CD4-positive, CD25-positive, alpha-beta regulatory T cell (primary cell): ENCODE measurements at regions not wholly inside any gene's neighbourhood (a gene's known extent, or its start where the extent isn't known, plus 50 kb on each side); places are given as distances from the start of the nearest gene placed in this dataset.

Experiments used
- ATAC-seq, 2 donors: fragments of 150-1000 bp; cut with Tn5 transposase; one replicate each; pipeline ENCODE4 v1.10.0; 2021; ENCODE audit warnings: low read depth in 2 of 2, moderate number of reproducible peaks in 2 of 2, moderate library complexity in 1 of 2
- DNase-seq, 3 donors: peaks; one replicate each; pipeline versions ENCODE4 v3.0.0 to v3.0.0-alpha.2; 2012 to 2022; ENCODE audit warnings: mixed read lengths in 1 of 3
- H3K27ac ChIP-seq: one replicate; pipeline ENCODE4 v1.7.0; 2013; ENCODE audit warnings: mild to moderate bottlenecking, low read length; ENCODE audit not compliant: insufficient read depth, poor library complexity, severe bottlenecking
- H3K27me3 ChIP-seq: one replicate; pipeline ENCODE4 v1.7.0; 2013; ENCODE audit warnings: low read length; ENCODE audit not compliant: control insufficient read depth, insufficient read depth
- H3K36me3 ChIP-seq: one replicate; pipeline ENCODE4 v1.7.0; 2013; ENCODE audit warnings: mild to moderate bottlenecking, low read length, moderate library complexity; ENCODE audit not compliant: control insufficient read depth, insufficient read depth
- H3K4me1 ChIP-seq: 2 replicates; pipeline ENCODE4 v1.7.0; 2013; ENCODE audit warnings: mild to moderate bottlenecking, low read length; ENCODE audit not compliant: insufficient read depth, control insufficient read depth, poor library complexity, severe bottlenecking
- H3K4me3 ChIP-seq: one replicate; pipeline ENCODE4 v1.7.0; 2013; ENCODE audit warnings: low read depth, mild to moderate bottlenecking, low read length, moderate library complexity
- H3K9me3 ChIP-seq, 2 experiments: 1 replicate in 1 of 2; 2 replicates in 1 of 2; pipeline ENCODE4 v1.7.0; 2013; ENCODE audit warnings: low read length in 2 of 2, mild to moderate bottlenecking in 1 of 2, moderate library complexity in 1 of 2; ENCODE audit not compliant: control insufficient read depth in 2 of 2
- H3K27ac Mint-ChIP-seq, 3 donors: one replicate each; pipeline ENCODE4 v1.8.0; 2020 to 2022; ENCODE audit warnings: mild to moderate bottlenecking in 3 of 3, mixed read lengths in 3 of 3, moderate library complexity in 2 of 3
- H3K27me3 Mint-ChIP-seq: one replicate; pipeline ENCODE4 v1.8.0; 2022; ENCODE audit warnings: mild to moderate bottlenecking, mixed read lengths
- H3K36me3 Mint-ChIP-seq: one replicate; pipeline ENCODE4 v1.8.0; 2020; ENCODE audit warnings: mixed read lengths
- H3K4me1 Mint-ChIP-seq, 4 donors: one replicate each; pipeline ENCODE4 v1.8.0; 2020 to 2022; ENCODE audit warnings: mixed read lengths in 4 of 4, mild to moderate bottlenecking in 1 of 4
- H3K4me3 Mint-ChIP-seq, 4 donors: one replicate each; pipeline ENCODE4 v1.8.0; 2020 to 2022; ENCODE audit warnings: mild to moderate bottlenecking in 4 of 4, mixed read lengths in 4 of 4, moderate library complexity in 3 of 4
- H3K9me3 Mint-ChIP-seq, 7 donors: one replicate each; pipeline ENCODE4 v1.8.0; 2020 to 2022; ENCODE audit warnings: mixed read lengths in 7 of 7, mild to moderate bottlenecking in 3 of 7, moderate library complexity in 2 of 7

DNA sequence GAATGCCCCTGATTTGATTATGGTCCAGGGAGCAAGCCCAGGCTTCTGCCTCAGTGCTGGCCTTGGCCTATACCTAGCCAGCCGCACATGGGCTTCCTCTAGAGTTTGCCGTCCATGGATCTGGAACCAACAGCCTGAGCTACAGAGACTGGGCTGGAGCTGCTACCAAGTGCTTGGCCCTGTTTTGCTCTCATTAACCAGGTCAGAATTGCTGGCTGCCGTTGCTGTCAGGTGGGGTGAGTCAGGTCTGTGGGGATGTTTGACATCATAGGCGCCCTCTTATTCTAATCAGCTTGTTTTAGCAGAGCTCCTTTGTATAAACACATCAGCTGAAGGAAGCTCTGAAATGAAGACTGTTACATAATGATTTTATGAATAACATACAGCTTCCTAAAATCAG, 83.1 kb upstream of the PHACTR2 start:
- Mint-ChIP-seq H3K36me3 (peaks cover 6% of the 10 kb centered on the region), H3K9me3 (no peaks in the 10 kb centered on the region), H3K4me3 (no peak overlapping the region), H3K27me3 (no peaks in the 10 kb centered on the region), H3K27ac (peak overlapping the region; percentile 62 to 82 (median 74)), H3K4me1 (peaks cover 29 to 58% (median 40%) of the 10 kb centered on the region in 4 donors)
- ATAC-seq (peak; percentile 87 to 92), DNase-seq (peak; percentile 2 to 43 (median 38))
- H3K36me3 ChIP-seq: no peaks in the 10 kb centered on the region
- no peaks in the 10 kb centered on the region for H3K9me3 ChIP-seq
- no peaks in the 10 kb centered on the region for H3K27me3 ChIP-seq
- peak overlapping the region; percentile 55 for H3K27ac ChIP-seq
- no peak overlapping the region for H3K4me3 ChIP-seq
- peaks cover 20% of the 10 kb centered on the region for H3K4me1 ChIP-seq

DNA sequence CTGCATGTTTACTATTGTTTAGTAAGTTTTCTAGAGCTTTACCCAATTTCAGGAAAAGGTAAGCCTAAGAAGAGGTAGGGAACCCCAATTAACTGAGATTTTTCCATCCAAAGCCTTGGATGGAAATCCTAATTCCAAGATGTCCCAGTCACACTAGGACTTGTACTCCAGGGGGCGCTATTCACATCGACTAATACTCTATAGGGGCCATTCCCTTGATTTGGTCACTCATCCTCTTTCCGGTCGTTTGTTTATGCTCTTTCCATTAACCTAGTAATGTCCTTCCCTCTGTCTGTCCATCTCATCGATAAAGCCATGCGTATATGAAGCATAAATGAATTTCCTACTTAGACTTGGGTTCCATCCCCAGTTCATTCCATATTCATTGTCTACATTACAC, 80.8 kb upstream of the FUCA2 start:
- no peak for ATAC-seq
- no peaks in the 10 kb centered on the region for H3K27me3 ChIP-seq
- Mint-ChIP-seq H3K27me3 (no peaks in the 10 kb centered on the region), H3K9me3 (no peaks in the 10 kb centered on the region), H3K4me3 (no peak overlapping the region), H3K27ac (no peak overlapping the region), H3K4me1 (peaks cover 19 to 45% (median 24%) of the 10 kb centered on the region in 4 donors), H3K36me3 (peaks cover 13% of the 10 kb centered on the region)
- H3K27ac ChIP-seq: no peak overlapping the region
- no peaks in the 10 kb centered on the region for H3K9me3 ChIP-seq
- H3K4me3 ChIP-seq: no peak overlapping the region
- DNase-seq: no peak
- peaks cover 3% of the 10 kb centered on the region for H3K4me1 ChIP-seq
- peaks cover under 1% of the 10 kb centered on the region for H3K36me3 ChIP-seq

DNA sequence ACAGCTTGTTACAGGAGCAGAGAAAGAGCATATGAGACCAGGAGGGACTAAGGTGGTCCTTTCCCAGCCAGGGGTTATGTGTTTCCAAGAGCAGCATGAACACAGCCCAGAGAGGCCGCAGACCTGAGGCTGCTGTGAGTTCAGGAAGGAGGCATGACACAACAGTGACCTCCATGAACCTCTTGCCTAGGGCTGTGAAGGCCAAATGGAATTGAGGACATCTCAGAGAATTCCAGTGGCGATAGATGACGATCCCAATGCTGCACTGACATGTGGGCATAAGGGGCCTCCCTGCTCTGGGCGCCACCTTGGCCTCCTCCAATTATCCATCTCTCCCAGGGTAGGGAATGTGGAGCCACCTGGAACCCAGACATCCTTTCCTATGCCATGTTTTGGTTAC, 79.9 kb upstream of the FUCA2 start:
- no peaks in the 10 kb centered on the region for H3K9me3 Mint-ChIP-seq
- Histone ChIP-seq H3K9me3 (no peaks in the 10 kb centered on the region), H3K27ac (no peak overlapping the region), H3K36me3 (peaks cover 2% of the 10 kb centered on the region), H3K27me3 (no peaks in the 10 kb centered on the region), H3K4me3 (no peak overlapping the region), H3K4me1 (peaks cover 3% of the 10 kb centered on the region)
- H3K4me3 Mint-ChIP-seq: no peak overlapping the region
- no peaks in the 10 kb centered on the region for H3K27me3 Mint-ChIP-seq
- H3K27ac Mint-ChIP-seq: peak overlapping the region in 1 of 3 donors; percentile 11
- H3K36me3 Mint-ChIP-seq: peaks cover 7% of the 10 kb centered on the region
- no peak for ATAC-seq
- no peak for DNase-seq
- H3K4me1 Mint-ChIP-seq: peaks cover 17 to 38% (median 24%) of the 10 kb centered on the region in 4 donors

DNA sequence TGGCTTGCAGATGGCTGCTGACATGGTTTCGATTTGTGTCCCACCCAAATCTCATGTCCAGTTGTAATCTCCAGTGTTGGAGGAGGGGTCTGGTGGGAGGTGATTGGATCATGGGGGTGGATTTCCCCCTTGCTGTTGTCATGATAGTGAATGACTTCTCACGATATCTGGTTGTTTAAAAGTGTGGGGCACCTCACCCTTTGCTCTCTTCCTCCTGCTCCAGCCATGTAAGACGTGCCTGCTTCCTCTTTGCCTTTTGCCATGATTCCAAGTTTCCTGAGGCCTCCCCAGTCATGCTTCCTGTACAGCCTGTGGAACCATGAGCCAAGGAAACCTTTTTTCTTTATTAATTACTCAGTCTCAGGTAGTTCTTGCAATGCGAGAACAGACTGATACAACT, 77.6 kb upstream of the FUCA2 start:
- Histone ChIP-seq H3K27ac (no peak overlapping the region), H3K36me3 (peaks cover 2% of the 10 kb centered on the region), H3K4me1 (no peaks in the 10 kb centered on the region), H3K4me3 (no peak overlapping the region), H3K9me3 (no peaks in the 10 kb centered on the region), H3K27me3 (no peaks in the 10 kb centered on the region)
- Mint-ChIP-seq H3K27me3 (no peaks in the 10 kb centered on the region), H3K4me1 (peaks cover 13 to 30% (median 22%) of the 10 kb centered on the region in 4 donors), H3K27ac (peak overlapping the region in 1 of 3 donors; percentile 62), H3K4me3 (no peak overlapping the region), H3K9me3 (no peaks in the 10 kb centered on the region), H3K36me3 (peaks cover 7% of the 10 kb centered on the region)
- DNase-seq (no peak), ATAC-seq (no peak)

DNA sequence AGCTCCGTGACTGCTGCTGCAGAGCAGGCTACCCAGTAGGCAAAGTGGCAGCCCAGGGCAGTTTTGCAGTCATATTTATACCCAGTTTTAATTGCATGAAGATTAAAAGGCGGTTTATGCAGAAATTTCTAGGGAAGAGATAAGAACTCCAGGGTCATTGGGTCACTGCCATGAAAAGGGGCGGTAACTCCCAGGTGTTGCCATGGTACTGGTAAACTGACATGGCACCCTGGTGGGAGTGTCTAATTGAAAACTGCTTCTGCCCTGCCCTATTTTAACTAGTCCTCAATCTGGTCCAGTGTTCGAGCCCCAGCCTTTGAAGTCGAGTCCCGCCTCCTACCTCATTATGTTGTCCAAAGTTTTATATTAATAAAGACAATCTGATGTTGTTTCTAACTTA, 75.0 kb upstream of the FUCA2 start:
- Histone ChIP-seq H3K27ac (no peak overlapping the region), H3K36me3 (peaks cover 2% of the 10 kb centered on the region), H3K27me3 (no peaks in the 10 kb centered on the region), H3K4me3 (no peak overlapping the region), H3K4me1 (peaks cover 8% of the 10 kb centered on the region), H3K9me3 (no peaks in the 10 kb centered on the region)
- Mint-ChIP-seq H3K4me3 (no peak overlapping the region), H3K36me3 (peaks cover 7% of the 10 kb centered on the region), H3K9me3 (no peaks in the 10 kb centered on the region), H3K27me3 (no peaks in the 10 kb centered on the region), H3K4me1 (peaks cover 19 to 24% (median 20%) of the 10 kb centered on the region in 4 donors), H3K27ac (no peak overlapping the region)
- DNase-seq (no peak), ATAC-seq (no peak)

DNA sequence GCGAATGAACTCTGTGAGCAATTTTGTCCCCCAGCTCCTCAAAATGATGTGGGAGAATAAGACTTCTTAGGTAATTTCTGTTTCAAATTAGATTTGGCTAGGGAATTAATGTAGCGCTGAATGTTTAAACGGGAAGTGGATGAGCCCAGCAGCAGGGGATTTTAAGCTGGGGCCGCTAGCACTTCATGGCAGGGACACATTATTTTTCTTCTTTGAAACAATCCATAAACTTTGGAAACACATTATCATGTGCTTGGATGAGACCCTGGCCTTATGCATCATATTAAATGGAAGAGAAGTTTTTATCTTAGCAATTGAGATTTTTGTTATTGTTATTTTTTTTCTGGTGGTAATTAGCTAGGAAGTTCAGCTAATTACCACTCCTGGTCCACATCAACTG, 74.2 kb upstream of the FUCA2 start:
- DNase-seq (no peak), ATAC-seq (no peak)
- peaks cover 26 to 32% (median 27%) of the 10 kb centered on the region in 4 donors for H3K4me1 Mint-ChIP-seq
- Histone ChIP-seq H3K27ac (no peak overlapping the region), H3K27me3 (no peaks in the 10 kb centered on the region), H3K9me3 (no peaks in the 10 kb centered on the region), H3K36me3 (peaks cover 2% of the 10 kb centered on the region), H3K4me1 (peaks cover 9% of the 10 kb centered on the region), H3K4me3 (no peak overlapping the region)
- no peaks in the 10 kb centered on the region for H3K27me3 Mint-ChIP-seq
- no peak overlapping the region for H3K4me3 Mint-ChIP-seq
- H3K27ac Mint-ChIP-seq: peak overlapping the region in 1 of 3 donors; percentile 58
- H3K36me3 Mint-ChIP-seq: peaks cover 7% of the 10 kb centered on the region
- H3K9me3 Mint-ChIP-seq: no peaks in the 10 kb centered on the region

DNA sequence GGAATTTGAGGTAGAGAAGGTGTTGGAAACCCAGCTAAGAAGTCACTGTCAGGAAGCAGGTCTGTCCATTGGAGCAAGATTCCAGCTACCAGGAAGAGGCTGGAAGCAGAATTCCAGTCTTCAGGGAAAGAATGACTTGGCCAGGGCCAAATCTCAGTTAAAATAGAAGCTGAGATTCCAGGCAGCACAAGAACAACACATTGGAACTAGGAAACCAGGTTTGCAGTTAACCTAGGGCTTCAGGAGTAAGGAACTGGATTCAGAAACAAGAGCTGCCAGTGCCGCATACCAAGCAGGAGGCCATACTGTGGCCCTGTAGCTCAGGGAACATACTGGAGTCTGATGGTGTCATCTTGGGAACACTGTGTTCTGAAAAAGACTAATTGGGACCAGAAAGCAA, 73.7 kb upstream of the FUCA2 start:
- Histone ChIP-seq H3K27me3 (no peaks in the 10 kb centered on the region), H3K4me1 (peaks cover 9% of the 10 kb centered on the region), H3K4me3 (no peak overlapping the region), H3K36me3 (peaks cover 2% of the 10 kb centered on the region), H3K9me3 (no peaks in the 10 kb centered on the region), H3K27ac (no peak overlapping the region)
- H3K4me1 Mint-ChIP-seq: peaks cover 26 to 34% (median 30%) of the 10 kb centered on the region in 4 donors
- H3K4me3 Mint-ChIP-seq: no peak overlapping the region
- H3K36me3 Mint-ChIP-seq: peaks cover 7% of the 10 kb centered on the region
- ATAC-seq (no peak), DNase-seq (no peak)
- H3K27me3 Mint-ChIP-seq: no peaks in the 10 kb centered on the region
- no peaks in the 10 kb centered on the region for H3K9me3 Mint-ChIP-seq
- H3K27ac Mint-ChIP-seq: peak overlapping the region in 1 of 3 donors; percentile 74

DNA sequence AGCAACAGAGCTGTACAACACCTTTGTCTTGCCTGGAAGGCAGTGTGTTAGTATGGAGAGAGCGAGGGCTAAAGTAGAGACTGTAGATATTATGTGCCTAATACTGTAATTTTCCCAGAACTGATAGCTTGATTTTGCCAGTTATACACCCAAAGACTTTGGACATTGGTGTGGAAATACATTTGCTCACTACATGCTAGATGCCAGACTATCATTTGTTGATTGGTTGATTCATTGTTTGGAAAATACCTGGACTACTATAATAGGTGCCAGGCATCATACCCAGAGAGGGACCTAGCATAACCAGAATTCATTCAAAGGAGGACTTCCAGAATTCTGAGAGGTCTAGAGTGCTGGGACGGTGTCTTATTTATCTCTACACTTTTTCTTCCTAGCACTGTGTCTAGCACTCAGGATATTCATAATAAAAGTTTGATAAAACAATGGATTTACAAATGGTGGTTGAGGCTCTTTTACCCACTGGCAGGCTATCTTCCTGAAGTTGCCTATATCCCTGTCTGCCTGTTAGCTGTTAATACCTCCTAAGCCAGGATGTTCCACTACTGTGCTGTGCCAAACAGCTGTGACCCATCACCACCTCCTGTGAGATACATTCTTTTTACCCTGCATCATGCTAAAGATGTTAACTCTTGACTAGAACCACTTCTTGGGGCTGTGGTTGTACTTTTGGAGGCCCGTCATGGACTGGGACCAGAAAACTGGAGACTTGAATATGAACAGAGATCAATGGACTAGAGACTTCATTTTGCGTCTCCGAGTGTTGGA, 72.2 kb upstream of the FUCA2 start:
- Histone ChIP-seq H3K36me3 (peaks cover 2% of the 10 kb centered on the region), H3K4me1 (peaks cover 9% of the 10 kb centered on the region), H3K4me3 (no peak overlapping the region), H3K27ac (no peak overlapping the region), H3K27me3 (no peaks in the 10 kb centered on the region), H3K9me3 (no peaks in the 10 kb centered on the region)
- H3K4me3 Mint-ChIP-seq: no peak overlapping the region
- H3K4me1 Mint-ChIP-seq: peaks cover 29 to 37% (median 33%) of the 10 kb centered on the region in 4 donors
- DNase-seq: no peak
- no peaks in the 10 kb centered on the region for H3K27me3 Mint-ChIP-seq
- peaks cover 8% of the 10 kb centered on the region for H3K36me3 Mint-ChIP-seq
- H3K27ac Mint-ChIP-seq: peak overlapping the region in 2 of 3 donors; percentile 19 to 65
- no peaks in the 10 kb centered on the region for H3K9me3 Mint-ChIP-seq
- no peak for ATAC-seq
